ENCODE measurements at regions not wholly inside any gene's neighbourhood (a gene's known extent, or its start where the extent isn't known, plus 50 kb on each side); places are given as distances from the start of the nearest gene placed in this dataset.

DNA sequence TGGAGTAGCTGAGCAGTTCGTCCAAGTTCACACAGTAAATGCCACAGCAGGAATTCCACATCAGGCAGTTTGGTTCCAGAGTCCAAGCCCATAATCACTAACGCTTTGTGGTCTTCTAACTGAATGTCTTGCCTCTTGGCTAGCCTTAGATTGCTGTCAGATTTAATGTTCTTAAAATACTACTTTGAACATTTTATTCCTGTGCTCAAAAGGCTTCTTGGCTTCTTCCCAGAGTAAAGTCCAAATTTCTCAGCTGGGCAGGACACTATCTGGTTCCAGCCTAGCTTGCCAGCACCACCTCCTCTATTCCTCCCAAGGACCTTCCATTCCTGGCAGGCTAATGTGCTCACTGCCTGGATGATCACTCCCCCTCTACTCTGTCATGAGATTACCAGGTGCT lies 256.9 kb downstream of the SQOR start:
- DNase-seq (ENCODE audit: low read depth): no peak
- H3K4me3 ChIP-seq (ENCODE audit: control insufficient read depth, low read depth, low read length): no peak overlapping the region
- TF ChIP-seq, protein P1, sequence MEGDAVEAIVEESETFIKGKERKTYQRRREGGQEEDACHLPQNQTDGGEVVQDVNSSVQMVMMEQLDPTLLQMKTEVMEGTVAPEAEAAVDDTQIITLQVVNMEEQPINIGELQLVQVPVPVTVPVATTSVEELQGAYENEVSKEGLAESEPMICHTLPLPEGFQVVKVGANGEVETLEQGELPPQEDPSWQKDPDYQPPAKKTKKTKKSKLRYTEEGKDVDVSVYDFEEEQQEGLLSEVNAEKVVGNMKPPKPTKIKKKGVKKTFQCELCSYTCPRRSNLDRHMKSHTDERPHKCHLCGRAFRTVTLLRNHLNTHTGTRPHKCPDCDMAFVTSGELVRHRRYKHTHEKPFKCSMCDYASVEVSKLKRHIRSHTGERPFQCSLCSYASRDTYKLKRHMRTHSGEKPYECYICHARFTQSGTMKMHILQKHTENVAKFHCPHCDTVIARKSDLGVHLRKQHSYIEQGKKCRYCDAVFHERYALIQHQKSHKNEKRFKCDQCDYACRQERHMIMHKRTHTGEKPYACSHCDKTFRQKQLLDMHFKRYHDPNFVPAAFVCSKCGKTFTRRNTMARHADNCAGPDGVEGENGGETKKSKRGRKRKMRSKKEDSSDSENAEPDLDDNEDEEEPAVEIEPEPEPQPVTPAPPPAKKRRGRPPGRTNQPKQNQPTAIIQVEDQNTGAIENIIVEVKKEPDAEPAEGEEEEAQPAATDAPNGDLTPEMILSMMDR (conservative IDR thresholded peaks at IDR 0.05; ENCODE audit: control insufficient read depth, insufficient read depth, low read depth, low read length): no peak

DNA sequence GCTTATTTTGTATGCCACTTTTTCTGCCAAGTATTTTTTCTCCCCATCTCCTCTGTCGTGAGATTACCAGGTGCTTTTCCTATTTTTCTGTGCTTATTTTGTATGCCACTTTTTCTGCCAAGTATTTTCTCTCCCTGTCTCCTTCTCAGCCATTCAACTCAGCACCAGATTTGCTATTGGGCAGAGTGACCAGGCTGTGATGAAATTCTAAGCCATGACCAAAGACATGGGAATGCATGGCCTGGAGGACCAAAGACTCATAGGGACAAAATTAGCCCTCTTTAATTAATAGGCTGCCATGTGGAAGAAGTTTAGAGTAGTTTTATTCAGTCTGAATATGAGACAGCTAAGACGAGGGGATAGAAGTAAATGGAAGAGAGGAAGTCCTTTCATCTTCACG lies 257.4 kb downstream of the SQOR start:
- TF ChIP-seq, protein P1 (conservative IDR thresholded peaks at IDR 0.05; ENCODE audit: control insufficient read depth, insufficient read depth, low read depth, low read length): no peak
- DNase-seq (ENCODE audit: low read depth): no peak
- no peak overlapping the region for H3K4me3 ChIP-seq (ENCODE audit: control insufficient read depth, low read depth, low read length)

DNA sequence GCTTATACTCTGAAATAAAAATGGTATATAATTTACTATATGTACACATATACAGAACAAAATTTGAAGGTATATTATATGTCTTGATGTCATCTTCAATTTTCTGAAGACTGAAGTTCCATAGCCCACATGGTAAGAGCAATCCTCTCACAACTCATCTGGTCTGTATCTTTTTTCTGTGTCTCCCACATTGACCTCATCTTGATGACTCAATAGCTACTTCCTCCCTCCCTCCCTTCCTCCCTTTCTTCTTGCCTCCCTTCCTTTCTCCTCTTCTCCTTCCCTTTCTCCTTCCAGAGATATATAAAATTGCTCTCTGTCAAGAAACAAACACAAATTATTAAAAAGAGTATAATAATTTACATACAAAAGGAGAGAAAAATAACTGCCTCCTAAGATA lies 268.5 kb downstream of the SQOR start:
- TF ChIP-seq, protein P1 (conservative IDR thresholded peaks at IDR 0.05; ENCODE audit: control insufficient read depth, insufficient read depth, low read depth, low read length): no peak
- H3K4me3 ChIP-seq (ENCODE audit: control insufficient read depth, low read depth, low read length): no peak overlapping the region
- no peak for DNase-seq (ENCODE audit: low read depth)

DNA sequence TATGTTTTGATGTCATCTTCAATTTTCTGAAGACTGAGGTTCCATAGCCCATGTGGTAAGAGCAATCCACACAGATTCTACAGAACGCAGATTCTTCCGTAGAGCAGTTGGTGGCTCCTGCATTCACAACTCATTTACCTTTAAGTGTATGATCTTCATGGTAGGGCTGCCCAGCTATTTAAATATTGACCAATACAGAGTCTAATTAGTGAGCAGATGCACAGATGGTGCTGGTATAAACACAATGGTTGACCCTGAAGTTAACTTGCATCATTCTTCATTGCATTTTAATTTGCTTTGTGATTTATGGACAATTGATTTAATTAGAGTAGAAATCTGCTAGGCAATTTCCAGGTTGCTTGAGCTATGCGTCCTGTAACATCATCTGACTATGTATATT lies 269.2 kb downstream of the SQOR start:
- DNase-seq (ENCODE audit: low read depth): no peak
- TF ChIP-seq, protein P1 (conservative IDR thresholded peaks at IDR 0.05; ENCODE audit: control insufficient read depth, insufficient read depth, low read depth, low read length): no peak
- no peak overlapping the region for H3K4me3 ChIP-seq (ENCODE audit: control insufficient read depth, low read depth, low read length)

DNA sequence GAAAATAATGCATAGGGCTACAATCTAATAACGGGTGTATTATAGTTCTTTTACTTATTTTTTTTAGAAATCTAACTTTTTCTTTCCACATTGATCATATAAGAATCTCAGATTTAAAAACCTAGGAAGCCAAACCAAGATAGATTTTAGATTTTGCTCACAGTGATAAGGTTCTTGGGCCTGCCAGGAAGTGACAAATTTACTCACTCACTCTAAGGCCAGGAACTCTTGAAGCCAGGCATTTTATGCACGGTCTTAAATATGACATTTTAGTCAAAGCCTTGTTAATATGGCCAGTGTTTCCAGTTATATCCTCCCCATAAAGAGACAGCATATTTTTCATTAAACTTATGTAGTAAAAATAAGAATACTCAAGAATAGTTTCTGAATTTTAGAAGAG lies 271.4 kb downstream of the SQOR start:
- H3K4me3 ChIP-seq (ENCODE audit: control insufficient read depth, low read depth, low read length): no peak overlapping the region
- TF ChIP-seq, protein P1 (conservative IDR thresholded peaks at IDR 0.05; ENCODE audit: control insufficient read depth, insufficient read depth, low read depth, low read length): no peak
- no peak for DNase-seq (ENCODE audit: low read depth)

DNA sequence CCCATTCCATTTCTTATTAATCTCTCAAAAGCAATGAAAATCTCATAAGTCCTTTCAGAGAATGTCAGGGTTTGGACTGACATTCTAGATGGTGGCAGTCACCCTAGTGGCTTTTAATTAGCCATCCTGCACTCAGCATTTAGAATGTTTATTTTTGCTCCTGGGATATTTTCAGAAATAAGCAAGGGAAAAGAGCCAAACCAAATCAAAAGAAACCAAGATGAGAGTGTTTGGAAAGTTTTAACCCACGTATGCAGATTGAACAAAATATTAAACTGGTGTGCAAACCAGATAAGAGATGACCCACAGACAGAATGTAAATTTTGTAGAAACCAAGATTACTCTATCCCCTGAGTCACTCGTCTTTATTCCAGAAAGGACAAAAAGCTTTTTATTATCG lies 275.8 kb downstream of the SQOR start:
- H3K4me3 ChIP-seq (ENCODE audit: control insufficient read depth, low read depth, low read length): no peak overlapping the region
- no peak for DNase-seq (ENCODE audit: low read depth)
- TF ChIP-seq, protein P1 (conservative IDR thresholded peaks at IDR 0.05; ENCODE audit: control insufficient read depth, insufficient read depth, low read depth, low read length): no peak

DNA sequence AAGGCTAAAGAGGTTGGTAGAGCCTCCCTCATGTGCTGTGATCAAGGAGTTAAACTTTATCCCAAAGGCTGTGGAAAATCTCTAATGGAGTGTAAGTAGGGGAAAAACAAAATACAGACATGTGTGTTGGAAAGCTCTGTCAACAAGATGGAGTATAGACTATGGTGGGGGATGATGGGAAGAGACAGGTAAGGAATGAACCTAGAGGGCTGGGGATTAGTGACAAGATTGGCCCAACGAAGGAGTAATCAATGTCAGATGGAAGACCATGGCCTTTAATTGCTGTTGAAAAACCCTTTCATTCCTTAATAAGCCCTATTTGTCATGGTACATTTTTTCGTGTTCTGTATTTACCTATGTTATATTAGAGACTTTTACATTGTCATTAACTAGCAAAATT lies 278.6 kb downstream of the SQOR start:
- TF ChIP-seq, protein P1 (conservative IDR thresholded peaks at IDR 0.05; ENCODE audit: control insufficient read depth, insufficient read depth, low read depth, low read length): no peak
- H3K4me3 ChIP-seq (ENCODE audit: control insufficient read depth, low read depth, low read length): no peak overlapping the region
- DNase-seq (ENCODE audit: low read depth): no peak
